UCSD-AML1 (cell line): ENCODE measurements at regions not wholly inside any gene's neighbourhood (a gene's known extent, or its start where the extent isn't known, plus 50 kb on each side); places are given as distances from the start of the nearest gene placed in this dataset.

Experiments used
- DNase-seq: peaks from one replicate; lab custom pipeline; 2025; ENCODE audit not compliant: unreplicated experiment; lab: John Stamatoyannopoulos, UW

DNA sequence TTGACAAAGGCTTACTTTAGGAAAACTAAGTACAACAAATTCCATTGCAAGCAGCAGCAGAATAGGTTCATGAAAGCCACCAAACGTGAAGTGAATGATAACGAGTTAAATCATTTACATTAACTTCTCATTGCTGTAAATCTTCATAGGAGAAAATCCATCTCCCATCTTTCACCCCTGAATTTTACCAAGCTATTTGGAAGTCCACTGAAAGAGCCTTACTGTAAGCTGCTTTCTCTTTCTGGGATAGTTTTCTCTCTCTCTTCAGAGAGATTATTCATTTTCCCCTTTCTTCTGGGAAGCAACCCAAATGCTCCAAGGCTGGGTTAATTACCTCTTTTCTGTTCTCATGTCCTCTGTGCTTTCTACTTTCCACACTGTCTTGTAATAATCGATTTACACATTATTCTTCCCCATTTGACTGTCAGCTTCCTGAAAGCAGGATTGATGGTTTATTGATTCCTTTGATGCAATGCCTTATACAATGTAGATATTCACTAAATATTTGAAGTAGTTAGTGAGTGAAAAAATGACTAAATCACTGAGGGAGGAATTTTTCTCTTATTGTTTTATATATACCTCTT lies 914.3 kb upstream of the ARPP21 start:
- DNase-seq: no peak

DNA sequence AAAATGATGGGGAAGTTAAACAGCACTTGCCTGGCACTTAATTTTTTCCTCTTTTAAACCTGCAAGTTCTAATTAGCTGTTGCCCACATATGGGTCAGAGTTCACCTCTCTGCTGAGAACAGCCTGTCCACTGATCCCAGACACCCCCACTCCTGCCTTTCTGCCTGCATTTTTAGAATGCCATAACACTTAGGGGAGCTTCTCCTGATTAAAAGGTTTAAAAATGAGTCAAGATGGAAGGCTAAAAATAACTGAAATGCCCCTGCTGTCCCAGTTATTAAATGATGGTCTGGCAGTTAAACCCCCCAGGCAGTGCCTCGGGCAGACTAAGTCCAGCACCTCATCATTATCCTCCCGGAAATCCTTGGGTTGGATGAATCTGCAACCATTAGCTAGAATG lies 913.6 kb upstream of the ARPP21 start:
- no peak for DNase-seq

- DNase-seq: no peak
These were observed 911.6 kb upstream of the ARPP21 start for GRCh38 chr3:34727700-34728099.

- no peak for DNase-seq
These were observed 897.2 kb upstream of the ARPP21 start for GRCh38 chr3:34742151-34742550.

DNA sequence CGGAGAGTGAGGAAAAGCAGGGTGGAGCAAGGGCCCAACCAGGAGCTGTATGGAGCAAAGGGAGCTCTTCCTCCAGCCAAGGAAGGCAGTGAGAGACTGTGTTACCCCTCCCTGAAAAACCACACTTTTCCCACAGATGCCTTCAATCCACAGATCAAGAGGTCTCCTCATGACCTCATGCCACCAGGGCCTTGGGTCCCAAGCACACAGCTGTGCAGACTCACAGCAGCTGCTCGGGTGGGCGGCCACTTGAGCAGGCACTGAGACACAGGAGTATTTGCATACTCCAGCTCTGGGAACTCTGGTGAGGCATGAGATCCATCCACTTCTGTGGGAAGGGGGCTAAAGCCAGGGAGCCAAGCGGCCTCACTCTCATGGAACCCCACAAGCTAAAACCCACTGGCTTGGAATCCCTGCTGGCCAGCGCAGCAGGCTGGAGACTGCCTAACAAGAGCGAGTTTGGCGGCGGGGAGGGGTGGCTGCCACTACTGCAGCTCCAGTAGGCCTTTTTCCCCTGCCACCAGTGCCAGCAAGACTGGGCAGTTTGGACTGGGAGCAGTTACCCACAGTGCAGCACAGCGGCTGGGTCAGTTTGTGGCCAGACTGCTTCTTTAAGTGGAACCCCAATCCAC lies 880.6 kb upstream of the ARPP21 start:
- no peak for DNase-seq

- no peak for DNase-seq
These were observed 861.9 kb upstream of the ARPP21 start for GRCh38 chr3:34777386-34777785.

GRCh38 chr3:34779092-34779491 lies 860.2 kb upstream of the ARPP21 start:
- DNase-seq: no peak

DNA sequence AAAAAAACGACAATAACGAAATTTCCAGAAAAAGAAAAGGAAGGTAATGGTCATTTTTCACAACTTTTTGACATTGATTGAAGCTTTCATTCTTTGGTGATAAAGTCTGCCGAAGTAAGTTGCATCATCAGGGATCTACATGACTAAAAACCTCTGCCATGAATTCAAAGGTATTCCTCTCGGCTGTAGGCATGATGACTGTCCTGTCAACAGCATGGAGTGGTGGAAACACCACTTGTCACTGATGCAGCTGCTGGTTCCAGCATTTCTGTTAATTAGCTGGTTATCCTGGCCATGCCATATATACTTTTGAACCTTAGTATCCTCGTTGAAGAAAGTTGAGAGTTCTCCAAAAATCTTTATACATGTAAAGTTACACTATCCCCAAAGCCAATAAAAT lies 859.0 kb upstream of the ARPP21 start:
- DNase-seq: no peak

GRCh38 chr3:34780973-34781372 lies 858.4 kb upstream of the ARPP21 start:
- DNase-seq: no peak

- DNase-seq: no peak
These were observed 856.5 kb upstream of the ARPP21 start for GRCh38 chr3:34782871-34783270.

DNA sequence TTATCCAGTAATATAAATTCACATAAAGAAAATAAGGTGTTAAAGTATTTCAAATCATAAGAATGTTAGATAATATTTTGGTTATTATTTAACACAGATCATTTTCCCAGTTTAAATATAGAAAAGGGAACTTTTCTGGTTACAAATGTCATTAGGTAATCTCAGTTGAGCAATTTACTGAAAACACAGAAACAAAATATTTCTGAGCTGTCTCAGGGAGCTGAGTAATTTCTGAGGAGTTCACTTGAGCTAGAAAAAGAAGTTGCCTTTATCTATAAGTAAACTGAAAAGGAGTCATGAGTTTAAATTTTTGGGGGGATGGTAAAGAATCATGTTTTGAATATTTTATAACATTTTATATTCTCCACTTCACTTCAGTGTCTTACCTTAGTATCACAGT lies 855.4 kb upstream of the ARPP21 start:
- DNase-seq: no peak

DNA sequence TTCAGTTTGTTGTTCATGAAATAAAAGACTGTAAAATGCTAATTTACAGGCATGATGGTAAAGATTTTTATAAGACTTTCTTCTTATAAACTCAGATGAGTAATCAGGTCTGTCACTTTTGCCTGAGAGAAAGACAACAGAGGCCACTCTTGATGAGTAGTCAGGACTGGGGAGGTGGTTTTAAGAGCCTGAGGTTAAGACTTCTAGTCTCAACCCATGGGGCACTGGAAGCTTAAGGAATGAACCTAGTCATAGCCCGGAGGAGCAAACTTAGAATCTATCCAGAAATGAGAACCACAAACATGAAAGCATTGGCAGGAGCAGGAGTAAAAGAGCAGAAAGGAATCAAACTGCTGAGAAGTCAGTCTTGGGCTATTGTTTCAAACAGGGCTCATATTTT lies 846.3 kb upstream of the ARPP21 start:
- no peak for DNase-seq

- DNase-seq: no peak
These were observed 831.7 kb upstream of the ARPP21 start for GRCh38 chr3:34807611-34808010.

GRCh38 chr3:34808287-34808686 lies 831.0 kb upstream of the ARPP21 start:
- no peak for DNase-seq

GRCh38 chr3:34828847-34829246 lies 810.5 kb upstream of the ARPP21 start:
- DNase-seq: no peak

GRCh38 chr3:34832865-34833508 lies 806.3 kb upstream of the ARPP21 start:
- DNase-seq: no peak

DNA sequence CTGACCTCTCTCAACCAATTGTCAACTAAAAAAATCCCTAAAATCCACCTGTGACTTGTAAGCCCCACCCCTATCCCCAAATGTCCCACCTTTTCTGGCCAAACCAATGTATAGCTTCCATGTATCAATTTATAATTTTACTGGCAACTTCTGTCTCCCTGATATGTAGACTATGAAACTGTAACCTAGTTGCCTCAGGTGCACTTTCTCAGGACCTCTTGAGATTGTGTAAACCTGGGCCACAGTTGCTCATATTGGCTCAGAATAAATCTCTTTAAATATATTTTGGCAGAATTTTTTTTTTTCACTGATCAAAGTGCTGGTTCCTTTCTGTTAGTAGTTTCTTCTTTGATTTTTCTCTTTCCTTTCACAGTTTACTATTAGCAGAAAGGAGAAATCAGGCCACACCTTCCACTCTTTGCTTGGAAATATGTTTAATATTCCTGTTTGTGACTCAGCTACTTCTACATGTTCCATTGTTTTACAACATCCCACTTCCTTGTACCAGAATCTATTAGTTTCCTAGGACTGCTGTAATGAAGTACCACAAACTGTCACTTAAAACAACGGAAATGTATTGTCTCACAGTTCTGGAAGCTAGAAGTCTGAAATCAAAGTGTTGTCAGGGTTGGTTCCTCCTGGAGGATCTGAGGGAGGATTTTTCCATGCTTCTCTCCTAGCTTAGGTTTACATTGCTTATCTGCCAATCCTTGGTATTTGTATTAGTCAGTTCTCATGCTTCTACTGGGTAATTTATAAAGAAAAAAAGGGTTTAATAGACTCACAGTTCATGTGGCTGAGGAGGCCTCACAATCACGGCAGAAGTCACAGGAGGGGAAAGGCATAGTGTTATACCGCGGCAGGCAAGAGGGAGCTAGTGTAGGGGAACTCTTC lies 801.2 kb upstream of the ARPP21 start:
- DNase-seq: no peak

GRCh38 chr3:34842706-34843480 lies 796.4 kb upstream of the ARPP21 start:
- DNase-seq: no peak

DNA sequence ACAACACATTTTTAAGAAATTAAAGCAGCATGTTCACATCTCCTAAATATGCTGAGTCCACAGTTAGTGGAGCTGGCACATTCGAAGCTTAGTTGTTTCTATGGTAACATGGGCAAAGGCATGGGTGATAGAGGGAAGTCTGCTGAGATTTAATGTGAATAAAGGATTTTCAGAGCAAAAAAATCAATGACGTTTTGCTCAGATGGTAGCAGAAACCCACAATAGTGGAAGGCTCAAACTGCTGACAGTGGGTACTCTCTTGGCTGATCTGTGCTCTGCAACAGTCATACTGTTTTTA lies 795.1 kb upstream of the ARPP21 start:
- no peak for DNase-seq

DNA sequence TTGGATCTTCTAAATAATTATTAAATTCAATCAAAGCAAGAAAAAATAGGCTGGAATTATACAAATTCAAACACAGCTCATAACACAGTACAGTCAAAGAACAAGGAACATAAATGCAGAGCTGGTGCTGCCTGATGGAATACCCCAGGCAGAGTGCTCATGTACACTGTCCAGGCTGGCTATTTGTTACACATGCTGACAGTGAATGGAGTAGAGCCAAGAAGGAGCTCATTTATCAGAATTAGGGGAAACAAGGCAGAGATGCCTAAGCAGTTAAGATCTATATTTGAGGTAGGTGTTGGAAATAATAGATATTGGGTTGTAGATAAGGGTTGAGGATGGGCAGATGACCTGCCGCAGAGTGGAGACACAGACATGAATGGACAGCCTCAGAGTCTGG lies 788.2 kb upstream of the ARPP21 start:
- DNase-seq: no peak

GRCh38 chr3:34852844-34853439 lies 786.4 kb upstream of the ARPP21 start:
- no peak for DNase-seq
